NT2/D1 (cell line): ENCODE measurements at regions not wholly inside any gene's neighbourhood (a gene's known extent, or its start where the extent isn't known, plus 50 kb on each side); places are given as distances from the start of the nearest gene placed in this dataset.

Experiments used
- YY1 ChIP-seq: IDR thresholded peaks from 2 replicates; pipeline ENCODE4 v1.6.1; 2011; ENCODE audit not compliant: insufficient read length, insufficient read depth
- ZNF274 ChIP-seq: IDR thresholded peaks from 2 replicates; pipeline ENCODE4 v1.6.1; 2011; ENCODE audit warnings: mild to moderate bottlenecking, low read depth, low read length

GRCh38 chr12:42769455-42769854 lies 179.9 kb upstream of the PRICKLE1 start:
- TF ChIP-seq YY1 (no peak), ZNF274 (no peak)
